ENCODE measurements at regions not wholly inside any gene's neighbourhood (a gene's known extent, or its start where the extent isn't known, plus 50 kb on each side); places are given as distances from the start of the nearest gene placed in this dataset.

GRCh38 chr3:6097556-6097955 is 763.4 kb upstream of the GRM7 start:
- DNase-seq (ENCODE audit: extremely low spot score), result no peak
- TF ChIP-seq, protein P1, sequence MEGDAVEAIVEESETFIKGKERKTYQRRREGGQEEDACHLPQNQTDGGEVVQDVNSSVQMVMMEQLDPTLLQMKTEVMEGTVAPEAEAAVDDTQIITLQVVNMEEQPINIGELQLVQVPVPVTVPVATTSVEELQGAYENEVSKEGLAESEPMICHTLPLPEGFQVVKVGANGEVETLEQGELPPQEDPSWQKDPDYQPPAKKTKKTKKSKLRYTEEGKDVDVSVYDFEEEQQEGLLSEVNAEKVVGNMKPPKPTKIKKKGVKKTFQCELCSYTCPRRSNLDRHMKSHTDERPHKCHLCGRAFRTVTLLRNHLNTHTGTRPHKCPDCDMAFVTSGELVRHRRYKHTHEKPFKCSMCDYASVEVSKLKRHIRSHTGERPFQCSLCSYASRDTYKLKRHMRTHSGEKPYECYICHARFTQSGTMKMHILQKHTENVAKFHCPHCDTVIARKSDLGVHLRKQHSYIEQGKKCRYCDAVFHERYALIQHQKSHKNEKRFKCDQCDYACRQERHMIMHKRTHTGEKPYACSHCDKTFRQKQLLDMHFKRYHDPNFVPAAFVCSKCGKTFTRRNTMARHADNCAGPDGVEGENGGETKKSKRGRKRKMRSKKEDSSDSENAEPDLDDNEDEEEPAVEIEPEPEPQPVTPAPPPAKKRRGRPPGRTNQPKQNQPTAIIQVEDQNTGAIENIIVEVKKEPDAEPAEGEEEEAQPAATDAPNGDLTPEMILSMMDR (IDR thresholded peaks at IDR 0.05; ENCODE audit: control extremely low read depth, extremely low read depth, low read depth, missing control alignments), result no peak
- ChIA-PET POLR2A (no interaction called here), CTCF (interaction anchor here (1.5 kb wide), 1 partner anchor 16 kb away, joined by 6 read pairs; no protein-coding TSS in a partner anchor)

- TF ChIP-seq, protein P1 (IDR thresholded peaks at IDR 0.05; ENCODE audit: control extremely low read depth, extremely low read depth, low read depth, missing control alignments), result no peak
- CTCF ChIA-PET, result interaction anchor here (1.5 kb wide), 1 partner anchor 15 kb away, joined by 6 read pairs; no protein-coding TSS in a partner anchor
- POLR2A ChIA-PET, result no interaction called here
- no peak for DNase-seq (ENCODE audit: extremely low spot score)
Observed at GRCh38 chr3:6098516-6099157, 762.3 kb upstream of the GRM7 start.

GRCh38 chr3:6099458-6100075 is 761.3 kb upstream of the GRM7 start:
- ChIA-PET CTCF (interaction anchor here (1.3 to 1.4 kb wide), 3 partner anchors 18 to 49 kb away, joined by 3 read pairs; no protein-coding TSS in a partner anchor), POLR2A (no interaction called here)
- no peak for DNase-seq (ENCODE audit: extremely low spot score)
- TF ChIP-seq, protein P1 (IDR thresholded peaks at IDR 0.05; ENCODE audit: control extremely low read depth, extremely low read depth, low read depth, missing control alignments), result no peak

- ChIA-PET CTCF (interaction anchor here (1.2 kb wide), 1 partner anchor 9 kb away, joined by 3 read pairs; no protein-coding TSS in a partner anchor), POLR2A (no interaction called here)
- TF ChIP-seq, protein P1 (IDR thresholded peaks at IDR 0.05; ENCODE audit: control extremely low read depth, extremely low read depth, low read depth, missing control alignments), result no peak
- DNase-seq (ENCODE audit: extremely low spot score), result no peak
Observed at GRCh38 chr3:6105187-6105586, 755.7 kb upstream of the GRM7 start.

DNA sequence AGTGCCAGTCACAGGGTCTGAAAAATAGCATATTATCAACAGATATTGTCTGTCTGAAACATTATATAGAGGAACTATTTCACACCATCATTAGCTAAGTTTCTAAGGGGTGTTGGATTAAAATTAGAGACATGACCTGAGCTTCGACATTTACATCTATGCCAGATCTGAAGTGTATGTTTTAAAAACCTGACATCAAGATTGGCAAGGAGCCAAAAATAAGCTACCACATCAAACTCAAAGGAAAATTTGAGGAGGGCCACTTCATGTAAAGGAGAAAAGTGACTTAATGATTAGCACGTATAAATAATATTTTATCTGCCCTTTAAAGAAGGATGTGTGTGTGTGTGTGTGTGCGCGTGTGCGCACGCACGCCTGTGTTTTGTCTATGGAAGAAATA is 752.0 kb upstream of the GRM7 start:
- ChIA-PET CTCF (interaction anchor here (1.3 to 2.2 kb wide), 2 partner anchors 10 to 14 kb away, joined by 3 to 5 read pairs; no protein-coding TSS in a partner anchor), POLR2A (no interaction called here)
- DNase-seq (ENCODE audit: extremely low spot score), result no peak
- TF ChIP-seq, protein P1 (IDR thresholded peaks at IDR 0.05; ENCODE audit: control extremely low read depth, extremely low read depth, low read depth, missing control alignments), result no peak

DNA sequence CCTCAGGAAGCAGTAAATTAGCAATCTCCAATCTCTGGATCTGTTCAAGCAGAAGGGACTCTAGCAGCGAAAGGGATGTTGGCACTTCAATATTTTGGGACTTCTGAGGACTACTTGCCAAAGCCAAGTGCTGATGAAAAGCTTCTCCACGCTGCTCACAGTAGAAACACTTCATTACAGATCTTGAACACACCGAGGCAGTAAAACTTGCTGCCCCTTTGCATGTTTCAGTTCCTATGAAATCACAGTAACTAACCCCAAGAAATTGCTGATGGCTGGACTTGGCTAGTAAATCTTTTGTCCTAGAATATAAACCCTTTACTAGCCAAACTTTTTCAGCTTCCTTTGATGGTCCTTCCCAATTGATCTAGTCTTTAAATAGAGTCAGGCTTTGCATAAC is 750.5 kb upstream of the GRM7 start:
- POLR2A ChIA-PET, result no interaction called here
- no peak for DNase-seq (ENCODE audit: extremely low spot score)
- CTCF ChIA-PET, result interaction anchor here (2.2 kb wide), 1 partner anchor 8 kb away, joined by 5 read pairs; no protein-coding TSS in a partner anchor
- TF ChIP-seq, protein P1 (IDR thresholded peaks at IDR 0.05; ENCODE audit: control extremely low read depth, extremely low read depth, low read depth, missing control alignments), result no peak
